HepG2 (cell line): ENCODE measurements at regions not wholly inside any gene's neighbourhood (a gene's known extent, or its start where the extent isn't known, plus 50 kb on each side); places are given as distances from the start of the nearest gene placed in this dataset.

Source experiments
- ATAC-seq: fragments of 200-7000 bp; cut with Tn5 transposase; 3 replicates; pipeline ENCODE4 v1.9.1; 2020; ENCODE audit warnings: mild to moderate bottlenecking, moderate library complexity
- BruUV-seq: library from RNA; stranded (reverse); fragments of 400-500 nt; replicated peaks from 2 replicates; lab custom pipeline; 2021; lab: Mats Ljungman, UMichigan
- CTCF ChIA-PET: fragments of 300-600 bp; formaldehyde crosslinking; extraction: SDS; loops from one replicate; lab custom pipeline; 2021; ENCODE audit warnings: low total read pairs, inconsistent platforms, low intra/inter-chr PET ratio; lab: Yijun Ruan, JAX
- POLR2A ChIA-PET: fragments of 350-600 bp; sonication (Branson Sonifier 250); formaldehyde crosslinking; loops from one replicate; lab custom pipeline; 2020; ENCODE audit warnings: antibody characterized with exemption, inconsistent platforms; lab: Yijun Ruan, JAX
- DNase-seq: peaks from one replicate; pipeline ENCODE4 v3.0.0-alpha.2; 2015; ENCODE audit warnings: low spot score
- FAIRE-seq: peaks from 3 replicates; lab custom pipeline; 2011; peaks lifted over from hg19 to GRCh38; lab: Jason Lieb, UNC
- H2AFZ ChIP-seq: one replicate; pipeline ENCODE4 v1.6.1; 2011; ENCODE audit warnings: low read length, inconsistent platforms
- H3K27ac ChIP-seq: fragments of 300-600 bp; 3 replicates; pipeline ENCODE4 v1.8.0; 2011; ENCODE audit warnings: mixed run types, mild to moderate bottlenecking, mixed read lengths, low read length, inconsistent platforms; ENCODE audit not compliant: insufficient read depth; ENCODE audit errors: extremely low read length
- H3K27me3 ChIP-seq, 2 experiments: fragments of 200-600 bp in 1 of 2; 2 replicates in 1 of 2; 3 replicates in 1 of 2; pipeline versions ENCODE4 v1.6.0 to v1.8.0; 2011; ENCODE audit warnings: low read length in 2 of 2, mild to moderate bottlenecking in 2 of 2, moderate library complexity in 2 of 2, inconsistent platforms in 1 of 2; ENCODE audit not compliant: insufficient read depth in 2 of 2, control insufficient read depth in 1 of 2
- H3K36me3 ChIP-seq, 2 experiments: fragments of 200-600 bp in 1 of 2; replicated peaks in 1 of 2; 2 replicates in 1 of 2; 3 replicates in 1 of 2; pipeline versions ENCODE4 v1.5.1 to v1.8.0; 2011; ENCODE audit warnings: low read length in 2 of 2, inconsistent platforms in 1 of 2; ENCODE audit not compliant: insufficient read depth in 2 of 2, control insufficient read depth in 1 of 2
- H3K4me1 ChIP-seq: 2 replicates; pipeline ENCODE4 v1.5.1; 2012; ENCODE audit warnings: low read length, inconsistent platforms; ENCODE audit not compliant: insufficient read depth
- H3K4me2 ChIP-seq: 2 replicates; pipeline ENCODE4 v1.6.0; 2011; ENCODE audit warnings: low read depth, low read length, inconsistent platforms
- H3K4me3 ChIP-seq, 3 experiments: fragments of 200-600 bp in 1 of 3; sonication (generic), shearing (Covaris generic) in 1 of 3; replicated peaks in 1 of 3; 2 replicates each; pipeline ENCODE4 v1.5.1; 2011 to 2016; ENCODE audit warnings: low read length in 3 of 3, inconsistent platforms in 2 of 3, low read depth in 2 of 3, mild to moderate bottlenecking in 2 of 3, control low read depth in 1 of 3, mixed read lengths in 1 of 3; ENCODE audit not compliant: insufficient read depth in 1 of 3
- H3K79me2 ChIP-seq: one replicate; pipeline ENCODE4 v1.6.1; 2011; ENCODE audit warnings: low read length, inconsistent platforms; ENCODE audit not compliant: insufficient read depth
- H3K9ac ChIP-seq: 2 replicates; pipeline ENCODE4 v1.6.0; 2011; ENCODE audit warnings: mild to moderate bottlenecking, low read depth, low read length, inconsistent platforms; ENCODE audit not compliant: insufficient read depth
- H3K9me3 ChIP-seq: 2 replicates; pipeline ENCODE4 v1.5.1; 2012; ENCODE audit warnings: mild to moderate bottlenecking, low read length
- H4K20me1 ChIP-seq: 2 replicates; pipeline ENCODE4 v1.6.0; 2011; ENCODE audit warnings: inconsistent platforms, mild to moderate bottlenecking, low read length, moderate library complexity; ENCODE audit not compliant: insufficient read depth
- CAMTA2 ChIP-seq: sonication (generic); formaldehyde crosslinking; IDR thresholded peaks from 2 replicates; pipeline ENCODE4 v1.4.0; 2020; ENCODE audit warnings: mild to moderate bottlenecking, missing genetic modification reagents, borderline replicate concordance
- EEA1 ChIP-seq: sonication (generic); formaldehyde crosslinking; IDR thresholded peaks from 2 replicates; pipeline ENCODE4 v1.5.1; 2020; ENCODE audit warnings: mild to moderate bottlenecking, missing genetic modification reagents, borderline replicate concordance
- JUND ChIP-seq: sonication (generic); formaldehyde crosslinking; IDR thresholded peaks from 2 replicates; pipeline ENCODE4 v1.8.0; 2022; ENCODE audit warnings: mild to moderate bottlenecking, missing genetic modification reagents
- MBD4 ChIP-seq: IDR thresholded peaks from 2 replicates; pipeline ENCODE4 v1.6.1; 2012; ENCODE audit warnings: low read length, inconsistent platforms, borderline replicate concordance
- REL ChIP-seq: sonication (generic); formaldehyde crosslinking; conservative IDR thresholded peaks from 2 replicates; pipeline ENCODE4 v1.8.0; 2022; ENCODE audit warnings: mild to moderate bottlenecking, missing genetic modification reagents, moderate library complexity
- SNAPC2 ChIP-seq: sonication (generic); formaldehyde crosslinking; IDR thresholded peaks from 2 replicates; pipeline ENCODE4 v1.8.1; 2022; ENCODE audit warnings: mild to moderate bottlenecking, missing genetic modification reagents
- ZBTB2 ChIP-seq: sonication (generic); formaldehyde crosslinking; IDR thresholded peaks from 2 replicates; pipeline ENCODE4 v1.8.0; 2022; ENCODE audit warnings: low read depth, missing genetic modification reagents
- ZBTB49 ChIP-seq: sonication (generic); formaldehyde crosslinking; IDR thresholded peaks from 2 replicates; pipeline ENCODE4 v1.4.0; 2020; ENCODE audit warnings: missing genetic modification reagents, borderline replicate concordance
- ZFP91 ChIP-seq: sonication (generic); formaldehyde crosslinking; IDR thresholded peaks from 2 replicates; pipeline ENCODE4 v1.9.0; 2022; ENCODE audit warnings: missing genetic modification reagents, mild to moderate bottlenecking, borderline replicate concordance
- ZNF234 ChIP-seq: sonication (generic); formaldehyde crosslinking; conservative IDR thresholded peaks from 2 replicates; pipeline ENCODE4 v1.5.1; 2020; ENCODE audit warnings: mild to moderate bottlenecking, missing genetic modification reagents
- ZNF510 ChIP-seq: sonication (generic); formaldehyde crosslinking; IDR thresholded peaks from 2 replicates; pipeline ENCODE4 v1.4.0; 2020; ENCODE audit warnings: low read depth, mild to moderate bottlenecking, missing genetic modification reagents
- ZNF709 ChIP-seq: sonication (generic); formaldehyde crosslinking; IDR thresholded peaks from 2 replicates; pipeline ENCODE4 v1.5.0; 2020; ENCODE audit warnings: mild to moderate bottlenecking, missing genetic modification reagents
- ZNF720 ChIP-seq: sonication (generic); formaldehyde crosslinking; IDR thresholded peaks from 2 replicates; pipeline ENCODE4 v1.4.0; 2020; ENCODE audit warnings: missing genetic modification reagents
- ZNF775 ChIP-seq: sonication (generic); formaldehyde crosslinking; IDR thresholded peaks from 2 replicates; pipeline ENCODE4 v1.4.0; 2020; ENCODE audit warnings: missing genetic modification reagents, mild to moderate bottlenecking, moderate library complexity, borderline replicate concordance
- WGBS: methylation state at CpG from one replicate; pipeline ENCODE4 v1.1.6; 2017; ENCODE audit warnings: low lambda C conversion rate; 5-methylcytosine and 5-hydroxymethylcytosine counted together
- in situ Hi-C: cut with HindIII; loops from 2 replicates; pipeline ENCODE4 v1.10.0; 2017; ENCODE audit warnings: low pct_unique_long_range_greater_than_20kb; ENCODE audit not compliant: extremely low pct_ligation_motif_present
- intact Hi-C: fragments of 100-400 bp; cut with micrococcal nuclease; formaldehyde crosslinking; loops from one replicate; pipeline ENCODE4 v1.10.0; 2022; ENCODE audit not compliant: unreplicated experiment

- WGBS, result 80% methylated on average over 3 of the region's 3 CpGs
- Histone ChIP-seq H3K27me3 (peaks cover 0 to 14% of the 10 kb centered on the region in 2 experiments; a peak in 1 of 5 replicates), H2AFZ (no peak overlapping the region), H3K4me1 (peaks cover 8% of the 10 kb centered on the region; the same call in 1 of the 2 replicates), H3K9ac (no peak overlapping the region), H4K20me1 (no peaks in the 10 kb centered on the region), H3K36me3 (no peaks in the 10 kb centered on the region), H3K9me3 (no peaks in the 10 kb centered on the region), H3K4me3 (no peak overlapping the region)
- no peak for FAIRE-seq
- no peak for DNase-seq
- POLR2A ChIA-PET, result no interaction called here
- ATAC-seq, result no peak; the same call in 2 of the 3 replicates
- intact Hi-C loops, result no loop called here
- in situ Hi-C loops, result no loop called here
- CTCF ChIA-PET, result no interaction called here
- BruUV-seq, result no TSS peak
- TF ChIP-seq REL (CRISPR knock-in tag), result no peak
- TF ChIP-seq ZNF775, result no peak
- TF ChIP-seq ZNF234 (CRISPR knock-in tag), result no peak
- no peak for TF ChIP-seq EEA1 (CRISPR knock-in tag)
- TF ChIP-seq MBD4, result no peak
- no peak for TF ChIP-seq ZNF720 (CRISPR knock-in tag)
- no peak for TF ChIP-seq JUND (CRISPR knock-in tag)
- no peak for TF ChIP-seq ZNF709 (CRISPR knock-in tag)
- TF ChIP-seq ZBTB2 (CRISPR knock-in tag), result no peak
- TF ChIP-seq ZNF510, result no peak
- no peak for TF ChIP-seq ZBTB49 (CRISPR knock-in tag)
- TF ChIP-seq ZFP91 (CRISPR knock-in tag), result no peak
- no peak for TF ChIP-seq SNAPC2 (CRISPR knock-in tag)
- no peak for TF ChIP-seq CAMTA2
- TF ChIP-seq, all 625 proteins: peak for 0
- H3K27ac ChIP-seq, result no peak overlapping the region
- H3K79me2 ChIP-seq, result no peaks in the 10 kb centered on the region
- no peak overlapping the region for H3K4me2 ChIP-seq
These were observed 494.3 kb downstream of the STK39 start for GRCh38 chr2:167753142-167753541.
